GM12878 (cell line): ENCODE measurements at regions not wholly inside any gene's neighbourhood (a gene's known extent, or its start where the extent isn't known, plus 50 kb on each side); places are given as distances from the start of the nearest gene placed in this dataset.

Experiments
- BRCA1 ChIP-seq: IDR thresholded peaks from 2 replicates; pipeline ENCODE4 v1.6.1; 2011; ENCODE audit warnings: low read depth, low read length, improper control_type of control experiment
- EGR1 ChIP-seq, 2 experiments: IDR thresholded peaks; 1 replicate in 1 of 2; 2 replicates in 1 of 2; pipeline ENCODE4 v1.6.1; 2011 to 2012; ENCODE audit warnings: low read depth in 2 of 2, low read length in 2 of 2, borderline replicate concordance in 1 of 2, mild to moderate bottlenecking in 1 of 2, moderate library complexity in 1 of 2
- FOXK2 ChIP-seq: fragments of 450-650 bp; IDR thresholded peaks from 2 replicates; pipeline ENCODE4 v1.6.1; 2017; ENCODE audit warnings: mild to moderate bottlenecking, moderate library complexity
- JUND ChIP-seq: IDR thresholded peaks from 2 replicates; pipeline ENCODE4 v1.6.1; 2012; ENCODE audit warnings: low read depth, mild to moderate bottlenecking, low read length, improper control_type of control experiment, moderate library complexity
- NFYA ChIP-seq: IDR thresholded peaks from 2 replicates; pipeline ENCODE4 v1.6.1; 2011; ENCODE audit warnings: low read depth, mild to moderate bottlenecking, low read length, improper control_type of control experiment, borderline replicate concordance
- SMARCA5 ChIP-seq: fragments of 450-650 bp; IDR thresholded peaks from 2 replicates; pipeline ENCODE4 v1.6.1; 2017; ENCODE audit warnings: mild to moderate bottlenecking
- TF ChIP-seq, protein P1 (sequence below): IDR thresholded peaks from 2 replicates; pipeline ENCODE4 v1.6.1; 2012; ENCODE audit warnings: improper control_type of control experiment, low read depth, low read length; ENCODE audit not compliant: insufficient replicate concordance
- TF ChIP-seq, protein P2 (sequence below): fragments of 450-650 bp; IDR thresholded peaks from 2 replicates; pipeline ENCODE4 v1.6.1; 2016; ENCODE audit warnings: mild to moderate bottlenecking
- TF ChIP-seq, protein P3 (sequence below): fragments of 450-650 bp; formaldehyde crosslinking; IDR thresholded peaks from 2 replicates; pipeline ENCODE4 v1.4.0; 2022; ENCODE audit warnings: mild to moderate bottlenecking, moderate library complexity

DNA sequence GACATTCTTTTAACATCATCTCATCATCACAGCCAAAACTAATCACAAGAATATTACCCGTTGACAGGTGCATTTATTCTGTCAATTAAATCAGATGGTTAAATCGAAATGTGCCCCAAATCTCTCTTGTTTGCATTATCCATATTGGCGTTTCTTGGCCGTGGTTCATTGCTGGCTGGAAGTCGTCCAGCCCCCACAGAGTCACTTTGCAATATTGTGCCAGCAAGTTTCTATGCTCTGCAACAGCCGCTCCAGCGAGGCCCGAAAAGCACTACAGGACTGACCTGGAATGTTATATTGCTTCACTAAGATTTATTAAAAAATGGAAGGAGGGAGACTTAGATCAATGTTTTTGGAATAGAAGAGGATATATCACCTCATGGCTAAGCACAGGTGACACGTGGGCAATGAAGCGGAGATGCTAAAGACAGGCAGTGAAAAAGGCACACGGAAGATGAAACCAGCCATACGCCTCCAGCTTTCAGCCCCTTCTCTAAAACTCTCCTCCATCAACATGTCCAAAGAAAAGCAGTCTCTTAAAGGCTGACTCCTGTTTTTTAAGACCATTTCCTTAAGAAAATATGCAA, 176.8 kb upstream of the VRK2 start (continued):
- TF ChIP-seq, protein P1, sequence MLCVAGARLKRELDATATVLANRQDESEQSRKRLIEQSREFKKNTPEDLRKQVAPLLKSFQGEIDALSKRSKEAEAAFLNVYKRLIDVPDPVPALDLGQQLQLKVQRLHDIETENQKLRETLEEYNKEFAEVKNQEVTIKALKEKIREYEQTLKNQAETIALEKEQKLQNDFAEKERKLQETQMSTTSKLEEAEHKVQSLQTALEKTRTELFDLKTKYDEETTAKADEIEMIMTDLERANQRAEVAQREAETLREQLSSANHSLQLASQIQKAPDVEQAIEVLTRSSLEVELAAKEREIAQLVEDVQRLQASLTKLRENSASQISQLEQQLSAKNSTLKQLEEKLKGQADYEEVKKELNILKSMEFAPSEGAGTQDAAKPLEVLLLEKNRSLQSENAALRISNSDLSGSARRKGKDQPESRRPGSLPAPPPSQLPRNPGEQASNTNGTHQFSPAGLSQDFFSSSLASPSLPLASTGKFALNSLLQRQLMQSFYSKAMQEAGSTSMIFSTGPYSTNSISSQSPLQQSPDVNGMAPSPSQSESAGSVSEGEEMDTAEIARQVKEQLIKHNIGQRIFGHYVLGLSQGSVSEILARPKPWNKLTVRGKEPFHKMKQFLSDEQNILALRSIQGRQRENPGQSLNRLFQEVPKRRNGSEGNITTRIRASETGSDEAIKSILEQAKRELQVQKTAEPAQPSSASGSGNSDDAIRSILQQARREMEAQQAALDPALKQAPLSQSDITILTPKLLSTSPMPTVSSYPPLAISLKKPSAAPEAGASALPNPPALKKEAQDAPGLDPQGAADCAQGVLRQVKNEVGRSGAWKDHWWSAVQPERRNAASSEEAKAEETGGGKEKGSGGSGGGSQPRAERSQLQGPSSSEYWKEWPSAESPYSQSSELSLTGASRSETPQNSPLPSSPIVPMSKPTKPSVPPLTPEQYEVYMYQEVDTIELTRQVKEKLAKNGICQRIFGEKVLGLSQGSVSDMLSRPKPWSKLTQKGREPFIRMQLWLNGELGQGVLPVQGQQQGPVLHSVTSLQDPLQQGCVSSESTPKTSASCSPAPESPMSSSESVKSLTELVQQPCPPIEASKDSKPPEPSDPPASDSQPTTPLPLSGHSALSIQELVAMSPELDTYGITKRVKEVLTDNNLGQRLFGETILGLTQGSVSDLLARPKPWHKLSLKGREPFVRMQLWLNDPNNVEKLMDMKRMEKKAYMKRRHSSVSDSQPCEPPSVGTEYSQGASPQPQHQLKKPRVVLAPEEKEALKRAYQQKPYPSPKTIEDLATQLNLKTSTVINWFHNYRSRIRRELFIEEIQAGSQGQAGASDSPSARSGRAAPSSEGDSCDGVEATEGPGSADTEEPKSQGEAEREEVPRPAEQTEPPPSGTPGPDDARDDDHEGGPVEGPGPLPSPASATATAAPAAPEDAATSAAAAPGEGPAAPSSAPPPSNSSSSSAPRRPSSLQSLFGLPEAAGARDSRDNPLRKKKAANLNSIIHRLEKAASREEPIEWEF: no peak
- TF ChIP-seq, protein P2, sequence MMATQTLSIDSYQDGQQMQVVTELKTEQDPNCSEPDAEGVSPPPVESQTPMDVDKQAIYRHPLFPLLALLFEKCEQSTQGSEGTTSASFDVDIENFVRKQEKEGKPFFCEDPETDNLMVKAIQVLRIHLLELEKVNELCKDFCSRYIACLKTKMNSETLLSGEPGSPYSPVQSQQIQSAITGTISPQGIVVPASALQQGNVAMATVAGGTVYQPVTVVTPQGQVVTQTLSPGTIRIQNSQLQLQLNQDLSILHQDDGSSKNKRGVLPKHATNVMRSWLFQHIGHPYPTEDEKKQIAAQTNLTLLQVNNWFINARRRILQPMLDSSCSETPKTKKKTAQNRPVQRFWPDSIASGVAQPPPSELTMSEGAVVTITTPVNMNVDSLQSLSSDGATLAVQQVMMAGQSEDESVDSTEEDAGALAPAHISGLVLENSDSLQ: no peak
- TF ChIP-seq, protein P3, sequence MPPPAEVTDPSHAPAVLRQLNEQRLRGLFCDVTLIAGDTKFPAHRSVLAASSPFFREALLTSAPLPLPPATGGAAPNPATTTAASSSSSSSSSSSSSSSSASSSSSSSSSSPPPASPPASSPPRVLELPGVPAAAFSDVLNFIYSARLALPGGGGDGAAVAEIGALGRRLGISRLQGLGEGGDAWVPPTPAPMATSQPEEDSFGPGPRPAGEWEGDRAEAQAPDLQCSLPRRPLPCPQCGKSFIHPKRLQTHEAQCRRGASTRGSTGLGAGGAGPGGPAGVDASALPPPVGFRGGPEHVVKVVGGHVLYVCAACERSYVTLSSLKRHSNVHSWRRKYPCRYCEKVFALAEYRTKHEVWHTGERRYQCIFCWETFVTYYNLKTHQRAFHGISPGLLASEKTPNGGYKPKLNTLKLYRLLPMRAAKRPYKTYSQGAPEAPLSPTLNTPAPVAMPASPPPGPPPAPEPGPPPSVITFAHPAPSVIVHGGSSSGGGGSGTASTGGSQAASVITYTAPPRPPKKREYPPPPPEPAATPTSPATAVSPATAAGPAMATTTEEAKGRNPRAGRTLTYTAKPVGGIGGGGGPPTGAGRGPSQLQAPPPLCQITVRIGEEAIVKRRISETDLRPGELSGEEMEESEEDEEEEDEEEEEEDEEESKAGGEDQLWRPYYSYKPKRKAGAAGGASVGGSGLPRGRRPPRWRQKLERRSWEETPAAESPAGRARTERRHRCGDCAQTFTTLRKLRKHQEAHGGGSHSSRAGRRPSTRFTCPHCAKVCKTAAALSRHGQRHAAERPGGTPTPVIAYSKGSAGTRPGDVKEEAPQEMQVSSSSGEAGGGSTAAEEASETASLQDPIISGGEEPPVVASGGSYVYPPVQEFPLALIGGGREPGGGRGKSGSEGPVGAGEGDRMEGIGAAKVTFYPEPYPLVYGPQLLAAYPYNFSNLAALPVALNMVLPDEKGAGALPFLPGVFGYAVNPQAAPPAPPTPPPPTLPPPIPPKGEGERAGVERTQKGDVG (CRISPR knock-in tag): no peak
- no peak for TF ChIP-seq EGR1 (IDR thresholded peaks at IDR 0.05; ENCODE audit: borderline replicate concordance in 1 of 2, low read depth in 2 of 2, low read length in 2 of 2)
- TF ChIP-seq FOXK2: no peak
- TF ChIP-seq BRCA1: no peak
- TF ChIP-seq NFYA: no peak
- TF ChIP-seq SMARCA5: no peak
- TF ChIP-seq JUND: no peak
